ENCODE measurements at regions not wholly inside any gene's neighbourhood (a gene's known extent, or its start where the extent isn't known, plus 50 kb on each side); places are given as distances from the start of the nearest gene placed in this dataset.

GRCh38 chr3:94734206-94734605, 671.3 kb downstream of the NSUN3 start:
- TF ChIP-seq CTCF (IDR thresholded peaks at IDR 0.05) (no peak), POLR2AphosphoS5 (IDR thresholded peaks at IDR 0.05) (no peak)
